Choroid plexus epithelial cell (primary cell): ENCODE measurements at regions not wholly inside any gene's neighbourhood (a gene's known extent, or its start where the extent isn't known, plus 50 kb on each side); places are given as distances from the start of the nearest gene placed in this dataset.

Experiments used
- DNase-seq: peaks from one replicate; pipeline ENCODE4 v3.0.0-alpha.2; 2010; ENCODE audit warnings: low read depth
- H3K4me3 ChIP-seq: 2 replicates; pipeline ENCODE4 v1.5.1; 2011; ENCODE audit warnings: low read depth, mild to moderate bottlenecking, control low read depth, low read length, moderate library complexity
- CTCF ChIP-seq: conservative IDR thresholded peaks from 2 replicates; pipeline ENCODE4 v1.5.1; 2011; ENCODE audit warnings: low read depth, mild to moderate bottlenecking, control low read depth, inconsistent platforms, low read length, moderate library complexity

GRCh38 chr17:15096511-15096910 is 168.6 kb downstream of the PMP22 start:
- no peak for DNase-seq
- no peak for TF ChIP-seq CTCF
- no peak overlapping the region for H3K4me3 ChIP-seq

GRCh38 chr17:15095935-15096334 is 169.2 kb downstream of the PMP22 start:
- no peak overlapping the region for H3K4me3 ChIP-seq
- DNase-seq: no peak
- no peak for TF ChIP-seq CTCF

GRCh38 chr17:15092762-15093161 is 172.4 kb downstream of the PMP22 start:
- no peak overlapping the region for H3K4me3 ChIP-seq
- peak; percentile 59 for DNase-seq
- no peak for TF ChIP-seq CTCF

- no peak overlapping the region for H3K4me3 ChIP-seq
- TF ChIP-seq CTCF: no peak
- no peak for DNase-seq
Observed at GRCh38 chr17:15092261-15092660, 172.9 kb downstream of the PMP22 start.

- DNase-seq: peak; percentile 11
- peak; percentile 31 for TF ChIP-seq CTCF
- H3K4me3 ChIP-seq: no peak overlapping the region
Observed at GRCh38 chr17:15091825-15092224, 173.3 kb downstream of the PMP22 start.

- no peak overlapping the region for H3K4me3 ChIP-seq
- no peak for TF ChIP-seq CTCF
- DNase-seq: no peak
Observed at GRCh38 chr17:15090533-15090932, 174.6 kb downstream of the PMP22 start.

- DNase-seq: no peak
- no peak for TF ChIP-seq CTCF
- no peak overlapping the region for H3K4me3 ChIP-seq
Observed at GRCh38 chr17:15087946-15088345, 177.2 kb downstream of the PMP22 start.
